Stomach (tissue), 8 donors: ENCODE measurements at regions not wholly inside any gene's neighbourhood (a gene's known extent, or its start where the extent isn't known, plus 50 kb on each side); places are given as distances from the start of the nearest gene placed in this dataset.

ENCODE experiments used
- DNase-seq, 2 donors: peaks; one replicate each; pipeline versions ENCODE4 v3.0.0 to v3.0.0-alpha.2; 2013 to 2019
- H3K27ac ChIP-seq, 5 donors: fragments of 200-600 bp in 4 of 5; sonication (generic) in 4 of 5; one replicate each; pipeline ENCODE4 v1.5.1; 2013 to 2019; ENCODE audit warnings: mild to moderate bottlenecking in 1 of 5, moderate library complexity in 1 of 5
- H3K27me3 ChIP-seq, 3 donors: fragments of 200-600 bp; sonication (generic); one replicate each; pipeline ENCODE4 v1.5.1; 2017 to 2019; ENCODE audit warnings: mixed run types in 1 of 3
- H3K36me3 ChIP-seq, 4 donors: fragments of 200-600 bp; sonication (generic); 1 replicate in 3 of 4; 2 replicates in 1 of 4; pipeline ENCODE4 v1.5.1; 2016 to 2019
- H3K4me1 ChIP-seq, 4 donors: fragments of 200-600 bp; sonication (generic); one replicate each; pipeline ENCODE4 v1.5.1; 2016 to 2019
- H3K4me3 ChIP-seq, 4 donors: fragments of 200-600 bp; sonication (generic) in 3 of 4; one replicate each; pipeline ENCODE4 v1.5.1; 2016 to 2019; ENCODE audit warnings: mild to moderate bottlenecking in 1 of 4
- H3K9me3 ChIP-seq, 4 donors: fragments of 200-600 bp; sonication (generic); one replicate each; pipeline ENCODE4 v1.5.1; 2016 to 2019
- EP300 ChIP-seq: sonication (generic); formaldehyde crosslinking; IDR thresholded peaks from one replicate; pipeline ENCODE4 v1.6.1; 2017; ENCODE audit warnings: antibody characterized with exemption
- POLR2A ChIP-seq, 4 donors: fragments of 450-650 bp; IDR thresholded peaks; one replicate each; pipeline ENCODE4 v1.6.1; 2016; ENCODE audit warnings: antibody characterized with exemption in 4 of 4, control low read depth in 2 of 4, mild to moderate bottlenecking in 1 of 4, moderate library complexity in 1 of 4
- POLR2AphosphoS5 ChIP-seq, 3 donors: sonication (generic); formaldehyde crosslinking; IDR thresholded peaks; one replicate each; pipeline ENCODE4 v1.6.1; 2016; ENCODE audit warnings: antibody characterized with exemption in 3 of 3
- WGBS, 5 donors: extraction: QIAGEN DNeasy Blood & Tissue Kit in 3 of 5; methylation state at CpG; one replicate each; pipeline versions ENCODE4 v1.1.5 to v1.1.7; 2013 to 2018; 5-methylcytosine and 5-hydroxymethylcytosine counted together
- intact Hi-C: fragments of 100-400 bp; cut with DNase I; formaldehyde crosslinking; loops from one replicate; pipeline ENCODE4 v1.15.1; 2023; ENCODE audit warnings: low total_unique reads
- TF ChIP-seq, protein P1 (sequence below), 7 experiments: fragments of 450-650 bp in 4 of 7; fragments of 200-600 bp in 3 of 7; sonication (generic) in 3 of 7; IDR thresholded peaks; one replicate each; pipeline ENCODE4 v1.5.1; 2016 to 2019; ENCODE audit warnings: antibody characterized with exemption in 7 of 7, control low read depth in 2 of 7, mild to moderate bottlenecking in 1 of 7
- donor health status: healthy with polysubstance abuse.
- donor health status: Bipolar disorder and iron deficiency.
- donor health status: healthy.

DNA sequence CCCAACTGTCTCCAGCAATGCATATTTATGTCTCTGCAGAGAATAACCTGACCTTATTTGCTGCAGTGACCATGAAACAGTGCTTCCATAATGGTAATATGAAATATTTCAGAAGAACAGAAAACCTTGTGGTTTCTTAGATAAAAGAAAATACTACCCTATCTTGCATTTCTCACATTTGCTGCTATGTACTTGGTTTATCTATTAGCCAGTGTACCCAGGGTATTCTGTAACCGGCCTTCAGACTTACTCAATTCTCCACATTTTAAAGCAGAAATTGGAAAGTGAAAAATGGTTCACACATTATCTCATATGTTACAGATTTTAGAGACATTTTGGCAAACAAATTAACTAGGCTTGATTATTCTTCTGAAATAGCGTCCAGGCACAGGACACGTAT, 57.9 kb upstream of the CCDC91 start:
- TF ChIP-seq, protein P1, sequence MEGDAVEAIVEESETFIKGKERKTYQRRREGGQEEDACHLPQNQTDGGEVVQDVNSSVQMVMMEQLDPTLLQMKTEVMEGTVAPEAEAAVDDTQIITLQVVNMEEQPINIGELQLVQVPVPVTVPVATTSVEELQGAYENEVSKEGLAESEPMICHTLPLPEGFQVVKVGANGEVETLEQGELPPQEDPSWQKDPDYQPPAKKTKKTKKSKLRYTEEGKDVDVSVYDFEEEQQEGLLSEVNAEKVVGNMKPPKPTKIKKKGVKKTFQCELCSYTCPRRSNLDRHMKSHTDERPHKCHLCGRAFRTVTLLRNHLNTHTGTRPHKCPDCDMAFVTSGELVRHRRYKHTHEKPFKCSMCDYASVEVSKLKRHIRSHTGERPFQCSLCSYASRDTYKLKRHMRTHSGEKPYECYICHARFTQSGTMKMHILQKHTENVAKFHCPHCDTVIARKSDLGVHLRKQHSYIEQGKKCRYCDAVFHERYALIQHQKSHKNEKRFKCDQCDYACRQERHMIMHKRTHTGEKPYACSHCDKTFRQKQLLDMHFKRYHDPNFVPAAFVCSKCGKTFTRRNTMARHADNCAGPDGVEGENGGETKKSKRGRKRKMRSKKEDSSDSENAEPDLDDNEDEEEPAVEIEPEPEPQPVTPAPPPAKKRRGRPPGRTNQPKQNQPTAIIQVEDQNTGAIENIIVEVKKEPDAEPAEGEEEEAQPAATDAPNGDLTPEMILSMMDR (IDR thresholded peaks at IDR 0.05) = no peak
- no peak for TF ChIP-seq EP300
- TF ChIP-seq POLR2AphosphoS5 (IDR thresholded peaks at IDR 0.05) = no peak
- no peak for TF ChIP-seq POLR2A (IDR thresholded peaks at IDR 0.05)
- Histone ChIP-seq H3K27me3 (no peaks in the 10 kb centered on the region), H3K36me3 (no peaks in the 10 kb centered on the region), H3K27ac (no peak overlapping the region), H3K9me3 (no peaks in the 10 kb centered on the region), H3K4me3 (no peak overlapping the region), H3K4me1 (no peaks in the 10 kb centered on the region)
- no peak for DNase-seq
- intact Hi-C loops = no loop called here
- 87 to 96% (median 91%) methylated on average over 3 of the region's 3 CpGs for WGBS, 5 donors

- no peak overlapping the region for H3K4me3 ChIP-seq
- no peaks in the 10 kb centered on the region for H3K36me3 ChIP-seq
- 43 to 89% (median 85%) methylated on average over 2 of the region's 2 CpGs for WGBS, 5 donors
- H3K27me3 ChIP-seq = no peaks in the 10 kb centered on the region
- H3K27ac ChIP-seq = no peak overlapping the region
- no peak for DNase-seq
- no peaks in the 10 kb centered on the region for H3K4me1 ChIP-seq
- H3K9me3 ChIP-seq = no peaks in the 10 kb centered on the region
- TF ChIP-seq POLR2AphosphoS5 (IDR thresholded peaks at IDR 0.05) = no peak
- TF ChIP-seq EP300 = no peak
- TF ChIP-seq, protein P1 (IDR thresholded peaks at IDR 0.05) = no peak
- TF ChIP-seq POLR2A (IDR thresholded peaks at IDR 0.05) = no peak
- intact Hi-C loops = no loop called here
These were observed 54.3 kb upstream of the CCDC91 start for GRCh38 chr12:28135801-28136439.

DNA sequence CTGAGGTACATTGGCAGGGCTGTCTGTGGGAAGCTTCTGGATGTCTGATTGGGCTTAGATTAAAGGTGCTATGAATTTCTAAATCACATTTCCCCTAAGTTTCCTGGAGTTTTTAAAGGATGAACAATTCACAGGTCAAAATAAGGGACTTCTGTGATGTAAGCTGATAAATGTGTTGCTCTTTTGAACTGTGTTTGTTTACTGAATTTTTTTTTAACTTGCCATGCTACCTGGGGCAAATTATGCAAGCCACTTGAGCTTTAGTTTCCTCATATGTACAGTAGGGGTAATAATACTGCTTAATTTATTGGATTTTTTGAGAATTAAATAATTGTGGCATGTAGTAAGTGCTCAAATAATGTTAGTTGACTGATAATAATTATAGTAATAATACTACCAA, 52.8 kb upstream of the CCDC91 start:
- Histone ChIP-seq H3K4me3 (no peak overlapping the region), H3K27ac (no peak overlapping the region), H3K4me1 (no peaks in the 10 kb centered on the region), H3K27me3 (no peaks in the 10 kb centered on the region), H3K36me3 (no peaks in the 10 kb centered on the region), H3K9me3 (no peaks in the 10 kb centered on the region)
- intact Hi-C loops = no loop called here
- TF ChIP-seq POLR2AphosphoS5 (IDR thresholded peaks at IDR 0.05) (no peak), EP300 (no peak), POLR2A (IDR thresholded peaks at IDR 0.05) (no peak)
- TF ChIP-seq, protein P1 (IDR thresholded peaks at IDR 0.05) = no peak
- DNase-seq = no peak

DNA sequence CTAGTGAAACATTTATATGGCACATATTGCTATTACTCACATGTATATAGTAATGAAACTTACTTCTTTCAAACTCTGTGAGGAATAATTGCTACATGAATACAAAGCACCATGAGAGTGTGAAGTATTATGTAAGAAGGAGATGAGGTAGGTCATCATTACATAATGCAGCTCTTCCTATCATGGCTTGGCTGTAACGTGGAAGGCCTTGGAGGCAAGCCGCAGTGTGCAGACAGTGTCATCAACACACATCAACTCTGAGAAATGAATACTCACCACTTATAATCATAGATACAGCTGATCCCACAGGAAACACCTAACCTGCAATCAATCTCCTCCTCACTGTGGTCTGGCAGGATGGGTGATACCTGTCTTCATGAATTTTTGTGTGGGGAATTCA, 49.9 kb upstream of the CCDC91 start:
- no peak overlapping the region for H3K4me3 ChIP-seq
- TF ChIP-seq POLR2A (IDR thresholded peaks at IDR 0.05) (no peak), EP300 (no peak), POLR2AphosphoS5 (IDR thresholded peaks at IDR 0.05) (no peak)
- TF ChIP-seq, protein P1 (IDR thresholded peaks at IDR 0.05) = no peak
- no peak for DNase-seq
- intact Hi-C loops = no loop called here
- no peak overlapping the region for H3K27ac ChIP-seq
- no peaks in the 10 kb centered on the region for H3K36me3 ChIP-seq
- H3K27me3 ChIP-seq = no peaks in the 10 kb centered on the region
- 90 to 95% (median 91%) methylated on average over 2 of the region's 2 CpGs for WGBS, 5 donors
- no peaks in the 10 kb centered on the region for H3K9me3 ChIP-seq
- no peaks in the 10 kb centered on the region for H3K4me1 ChIP-seq
